ENCODE measurements at regions not wholly inside any gene's neighbourhood (a gene's known extent, or its start where the extent isn't known, plus 50 kb on each side); places are given as distances from the start of the nearest gene placed in this dataset.

GRCh38 chr3:78430741-78431140 lies 1337.1 kb downstream of the ROBO1 start:
- H4K20me1 ChIP-seq (ENCODE audit: control insufficient read depth, insufficient read depth, insufficient read length), result no peaks in the 10 kb centered on the region
- H3K27me3 ChIP-seq (ENCODE audit: insufficient read depth, low read length), result no peaks in the 10 kb centered on the region
- H4K5ac ChIP-seq (ENCODE audit: insufficient read length, low read depth, low read length), result no peak overlapping the region
- no peak overlapping the region for H3K9ac ChIP-seq (ENCODE audit: extremely low read depth, insufficient read length, low read length)
- no peak overlapping the region for H4K8ac ChIP-seq (replicated peaks; ENCODE audit: insufficient read length, low read depth, low read length)
- H3K4me2 ChIP-seq (ENCODE audit: insufficient read depth, insufficient read length, low read length), result no peak overlapping the region
- H3T11ph ChIP-seq (ENCODE audit: low read length), result no peak overlapping the region
- no peaks in the 10 kb centered on the region for H3K79me2 ChIP-seq (ENCODE audit: insufficient read depth, low read length)
- WGBS (ENCODE audit: extremely low coverage, insufficient read length, low lambda C conversion rate), result no CpG with 5 or more reads among the region's 1 CpG
- Mint-ChIP-seq H3K9me3 (peaks cover 5 to 8% of the 10 kb centered on the region in 2 experiments; a peak in 4 of 5 replicates), H3K4me1 (no peaks in the 10 kb centered on the region), H3K27ac (no peak overlapping the region), H3K4me3 (no peak overlapping the region), H3K36me3 (ENCODE audit: insufficient read depth in 1 of 3, low read depth in 3 of 3) (peaks cover 0 to 9% (median 3%) of the 10 kb centered on the region in 3 experiments; a peak in 5 of 7 replicates), H3K27me3 (ENCODE audit: low read depth) (no peaks in the 10 kb centered on the region)
- no peak overlapping the region for H2BK12ac ChIP-seq (ENCODE audit: insufficient read length, low read depth, low read length)
- H3K4ac ChIP-seq (ENCODE audit: low read depth, low read length), result no peak overlapping the region
- H3K14ac ChIP-seq (ENCODE audit: insufficient read depth, low read length), result no peak overlapping the region
- no peak overlapping the region for H3K56ac ChIP-seq (ENCODE audit: insufficient read length, low read depth, low read length)
- H3K4me1 ChIP-seq (ENCODE audit: insufficient read depth, low read length), result no peaks in the 10 kb centered on the region
- H3K9me3 ChIP-seq (ENCODE audit: control insufficient read depth, low read depth, low read length), result no peaks in the 10 kb centered on the region
- H2BK15ac ChIP-seq (ENCODE audit: low read depth, low read length), result no peak overlapping the region
- no peak overlapping the region for H3K18ac ChIP-seq (ENCODE audit: insufficient read length, low read depth, low read length)
- no peak overlapping the region for H3K23ac ChIP-seq (ENCODE audit: insufficient read length, low read depth, low read length)
- H3K79me1 ChIP-seq (ENCODE audit: insufficient read depth, low read depth, low read length, poor library complexity, severe bottlenecking), result no peaks in the 10 kb centered on the region
- H2BK120ac ChIP-seq (ENCODE audit: low read depth, low read length, poor library complexity, severe bottlenecking), result no peak overlapping the region
- DNase-seq, result no peak
- H2AK5ac ChIP-seq (ENCODE audit: insufficient read length, low read length), result no peak overlapping the region
- no peaks in the 10 kb centered on the region for H3K23me2 ChIP-seq (ENCODE audit: insufficient read length, low read depth, low read length, poor library complexity, severe bottlenecking)
- no peak for TF ChIP-seq CTCF (conservative IDR thresholded peaks at IDR 0.05)
- no peak overlapping the region for H2BK20ac ChIP-seq (ENCODE audit: low read depth, low read length, poor library complexity, severe bottlenecking)
- H2AFZ ChIP-seq (ENCODE audit: low read length), result no peak overlapping the region
- H2BK5ac ChIP-seq (ENCODE audit: insufficient read length, low read length), result no peak overlapping the region
- no peak overlapping the region for H4K91ac ChIP-seq (ENCODE audit: insufficient read length, low read depth, low read length)
- no peak overlapping the region for H3K27ac ChIP-seq (ENCODE audit: insufficient read length, low read depth, low read length)
